ENCODE measurements at regions not wholly inside any gene's neighbourhood (a gene's known extent, or its start where the extent isn't known, plus 50 kb on each side); places are given as distances from the start of the nearest gene placed in this dataset.

DNA sequence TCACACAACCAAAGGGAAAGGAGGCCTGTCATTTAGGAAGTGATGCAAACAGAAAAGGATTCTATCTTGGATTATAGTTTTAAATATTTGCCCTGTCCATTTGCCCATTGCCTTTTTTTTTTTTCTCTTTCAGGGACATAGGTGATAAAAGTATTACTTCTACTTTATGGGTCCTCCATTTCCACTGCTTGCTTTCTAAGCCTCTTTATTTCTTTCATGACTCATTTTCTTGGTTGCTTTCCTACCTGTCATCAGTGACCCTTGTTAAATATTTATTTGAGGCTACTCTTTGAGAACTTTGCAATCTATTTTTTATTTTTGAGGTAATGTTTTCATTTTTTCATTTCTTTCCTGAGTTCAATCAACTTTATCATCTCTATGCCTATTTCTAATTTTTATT lies 522.9 kb upstream of the ARRDC3 start:
- no peak overlapping the region for H3K4me3 ChIP-seq
- no peaks in the 10 kb centered on the region for H3K27me3 ChIP-seq
- H3K9me3 ChIP-seq, result no peaks in the 10 kb centered on the region
- no peak overlapping the region for H3K27ac ChIP-seq
- H3K36me3 ChIP-seq, result no peaks in the 10 kb centered on the region
- intact Hi-C loops (cut with DNase I), result no loop called here
- ATAC-seq, result no peak
- no peak for DNase-seq
- no peaks in the 10 kb centered on the region for H3K4me1 ChIP-seq
- TF ChIP-seq POLR2A (IDR thresholded peaks at IDR 0.05), result no peak
- no peak for TF ChIP-seq CTCF (IDR thresholded peaks at IDR 0.05)

GRCh38 chr5:91898898-91899297 lies 515.8 kb upstream of the ARRDC3 start:
- ATAC-seq, result no peak
- H3K27ac ChIP-seq, result no peak overlapping the region
- no peaks in the 10 kb centered on the region for H3K36me3 ChIP-seq
- no peaks in the 10 kb centered on the region for H3K9me3 ChIP-seq
- no peaks in the 10 kb centered on the region for H3K4me1 ChIP-seq
- H3K27me3 ChIP-seq, result no peaks in the 10 kb centered on the region
- intact Hi-C loops (cut with DNase I), result no loop called here
- H3K4me3 ChIP-seq, result no peak overlapping the region
- no peak for TF ChIP-seq POLR2A (IDR thresholded peaks at IDR 0.05)
- no peak for TF ChIP-seq CTCF (IDR thresholded peaks at IDR 0.05)
- WGBS (ENCODE audit: insufficient coverage, low coverage, low lambda C conversion rate, missing lambda C conversion rate), result 35% methylated on average over 2 of the region's 2 CpGs
- no peak for DNase-seq

GRCh38 chr5:91898019-91898418 lies 514.9 kb upstream of the ARRDC3 start:
- no peaks in the 10 kb centered on the region for H3K4me1 ChIP-seq
- intact Hi-C loops (cut with DNase I), result no loop called here
- TF ChIP-seq POLR2A (IDR thresholded peaks at IDR 0.05), result no peak
- no peaks in the 10 kb centered on the region for H3K36me3 ChIP-seq
- WGBS (ENCODE audit: insufficient coverage, low coverage, low lambda C conversion rate, missing lambda C conversion rate), result 42% methylated on average over 4 of the region's 6 CpGs
- no peaks in the 10 kb centered on the region for H3K9me3 ChIP-seq
- no peak for ATAC-seq
- H3K4me3 ChIP-seq, result no peak overlapping the region
- H3K27ac ChIP-seq, result no peak overlapping the region
- H3K27me3 ChIP-seq, result no peaks in the 10 kb centered on the region
- DNase-seq, result no peak

DNA sequence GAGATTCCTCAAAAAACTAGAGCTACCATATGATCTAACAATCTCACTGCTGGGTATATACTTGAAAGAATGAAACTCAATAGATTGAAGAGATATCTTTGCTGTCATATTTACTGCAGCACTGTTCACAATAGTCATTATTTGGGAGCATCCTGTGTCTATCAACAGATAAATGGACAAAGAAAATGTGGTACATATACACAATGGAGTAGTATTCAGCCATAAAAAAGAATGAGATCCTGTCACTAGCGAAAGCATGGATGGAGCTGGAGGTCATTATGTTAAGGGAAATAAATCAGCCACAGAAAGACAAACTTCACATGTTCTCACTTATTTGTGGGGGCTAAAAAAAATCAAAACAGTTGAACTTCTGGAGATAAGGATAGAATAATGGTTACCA lies 505.7 kb upstream of the ARRDC3 start:
- intact Hi-C loops (cut with DNase I), result no loop called here
- no peak overlapping the region for H3K27ac ChIP-seq
- H3K36me3 ChIP-seq, result no peaks in the 10 kb centered on the region
- TF ChIP-seq POLR2A (IDR thresholded peaks at IDR 0.05), result no peak
- TF ChIP-seq CTCF (IDR thresholded peaks at IDR 0.05), result no peak
- ATAC-seq (no peak), DNase-seq (no peak)
- no peak overlapping the region for H3K4me3 ChIP-seq
- no peaks in the 10 kb centered on the region for H3K4me1 ChIP-seq
- no peaks in the 10 kb centered on the region for H3K9me3 ChIP-seq
- 63% methylated on average over 1 of the region's 1 CpG for WGBS (ENCODE audit: insufficient coverage, low coverage, low lambda C conversion rate, missing lambda C conversion rate)
- H3K27me3 ChIP-seq, result no peaks in the 10 kb centered on the region

DNA sequence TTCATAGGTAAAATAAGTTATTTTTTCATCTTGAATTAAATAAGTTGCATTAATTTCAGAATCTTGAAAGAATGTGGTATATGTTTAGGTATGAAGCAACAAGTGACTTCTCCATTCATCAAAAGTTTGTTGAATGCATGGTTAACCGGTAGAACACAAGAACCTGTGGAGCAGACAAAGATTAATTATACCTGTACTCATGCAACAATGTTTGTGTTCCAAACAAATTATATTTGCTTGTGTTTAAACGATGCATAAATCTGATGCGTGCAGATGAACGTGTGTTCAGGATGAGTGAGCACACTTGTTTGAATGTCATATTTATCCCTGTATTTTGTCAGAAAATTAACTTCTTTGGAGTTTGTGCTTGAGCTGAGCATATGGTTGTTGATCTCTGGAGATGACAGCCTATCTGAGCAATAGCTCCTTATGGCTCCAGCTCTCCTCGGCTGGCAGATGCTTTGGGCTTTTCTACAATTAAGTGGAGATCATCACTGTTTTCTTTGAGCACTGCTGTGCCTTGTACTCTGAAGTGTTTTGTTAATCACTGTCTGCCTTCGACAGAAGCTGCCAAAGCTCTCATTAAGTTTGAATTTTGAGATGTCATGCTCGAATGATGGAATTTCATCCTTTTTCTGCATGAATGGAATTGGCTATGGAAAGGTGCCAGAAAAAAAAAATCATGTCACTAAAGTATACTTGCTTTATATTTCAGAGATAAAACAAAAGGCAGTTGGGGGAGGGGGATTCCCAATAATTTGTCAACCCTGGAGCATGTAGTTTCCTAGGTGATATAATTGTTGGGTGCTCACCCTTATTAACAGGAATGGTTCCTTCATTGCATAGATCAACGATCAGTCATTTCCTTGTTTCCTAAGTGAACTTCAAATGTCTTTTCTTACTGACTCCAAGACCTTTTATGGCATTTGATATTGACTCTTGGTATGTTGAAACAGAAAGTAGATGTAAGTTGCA lies 502.5 kb upstream of the ARRDC3 start:
- no peak overlapping the region for H3K4me3 ChIP-seq
- H3K27ac ChIP-seq, result no peak overlapping the region
- intact Hi-C loops (cut with DNase I), result no loop called here
- H3K9me3 ChIP-seq, result no peaks in the 10 kb centered on the region
- ATAC-seq (no peak), DNase-seq (no peak)
- no peaks in the 10 kb centered on the region for H3K36me3 ChIP-seq
- H3K27me3 ChIP-seq, result no peaks in the 10 kb centered on the region
- no peaks in the 10 kb centered on the region for H3K4me1 ChIP-seq
- 37% methylated on average over 8 of the region's 8 CpGs for WGBS (ENCODE audit: insufficient coverage, low coverage, low lambda C conversion rate, missing lambda C conversion rate)
- TF ChIP-seq POLR2A (IDR thresholded peaks at IDR 0.05) (no peak), CTCF (IDR thresholded peaks at IDR 0.05) (no peak)
